ENCODE measurements at regions not wholly inside any gene's neighbourhood (a gene's known extent, or its start where the extent isn't known, plus 50 kb on each side); places are given as distances from the start of the nearest gene placed in this dataset.
"Not testable (repeated sequence)": the region's sequence is repeated elsewhere in the genome, so short reads cannot be mapped to it uniquely, and the experiment has no call there.

- no peak for DNase-seq (ENCODE audit: low spot score)
Observed at GRCh38 chr1:59214248-59215208, 82.4 kb upstream of the FGGY start.

- DNase-seq (ENCODE audit: low spot score), result no peak
Observed at GRCh38 chr1:59215766-59216291, 81.1 kb upstream of the FGGY start.

- DNase-seq (ENCODE audit: low spot score), result not testable (repeated sequence)
Observed at GRCh38 chr1:59217439-59217838, 79.5 kb upstream of the FGGY start.

- no peak for DNase-seq (ENCODE audit: low spot score)
Observed at GRCh38 chr1:59218521-59219236, 78.2 kb upstream of the FGGY start.

GRCh38 chr1:59219916-59220315 lies 77.0 kb upstream of the FGGY start:
- DNase-seq (ENCODE audit: low spot score), result no peak

- DNase-seq (ENCODE audit: low spot score), result no peak
Observed at GRCh38 chr1:59220356-59220755, 76.5 kb upstream of the FGGY start.

- DNase-seq (ENCODE audit: low spot score), result no peak
Observed at GRCh38 chr1:59223198-59223597, 73.7 kb upstream of the FGGY start.

GRCh38 chr1:59223989-59224634 lies 72.8 kb upstream of the FGGY start:
- DNase-seq (ENCODE audit: low spot score), result no peak

GRCh38 chr1:59225594-59226316 lies 71.1 kb upstream of the FGGY start:
- DNase-seq (ENCODE audit: low spot score), result no peak

- no peak for DNase-seq (ENCODE audit: low spot score)
Observed at GRCh38 chr1:59229138-59229537, 67.8 kb upstream of the FGGY start.

- no peak for DNase-seq (ENCODE audit: low spot score)
Observed at GRCh38 chr1:59230622-59231021, 66.3 kb upstream of the FGGY start.

- DNase-seq (ENCODE audit: low spot score), result no peak
Observed at GRCh38 chr1:59232216-59232615, 64.7 kb upstream of the FGGY start.

GRCh38 chr1:59233444-59233843 lies 63.5 kb upstream of the FGGY start:
- no peak for DNase-seq (ENCODE audit: low spot score)

- DNase-seq (ENCODE audit: low spot score), result no peak
Observed at GRCh38 chr1:59236721-59237545, 60.0 kb upstream of the FGGY start.

- DNase-seq (ENCODE audit: low spot score), result no peak
Observed at GRCh38 chr1:59237900-59238299, 59.0 kb upstream of the FGGY start.

- no peak for DNase-seq (ENCODE audit: low spot score)
Observed at GRCh38 chr1:59238333-59238934, 58.5 kb upstream of the FGGY start.

GRCh38 chr1:59238993-59239392 lies 57.9 kb upstream of the FGGY start:
- DNase-seq (ENCODE audit: low spot score), result no peak

GRCh38 chr1:59241909-59242308 lies 55.0 kb upstream of the FGGY start:
- DNase-seq (ENCODE audit: low spot score), result no peak

- DNase-seq (ENCODE audit: low spot score), result no peak
Observed at GRCh38 chr1:59242370-59242769, 54.5 kb upstream of the FGGY start.

GRCh38 chr1:59243550-59243949 lies 53.3 kb upstream of the FGGY start:
- no peak for DNase-seq (ENCODE audit: low spot score)

Measured in hematopoietic multipotent progenitor cell treated with erythropoietin and hydrocortisone succinate and interleukin-3 and kit ligand, for 17 days (in vitro differentiated cells).